ENCODE measurements at regions not wholly inside any gene's neighbourhood (a gene's known extent, or its start where the extent isn't known, plus 50 kb on each side); places are given as distances from the start of the nearest gene placed in this dataset.

- Histone ChIP-seq H3K36me3 (ENCODE audit: low read depth) (no peaks in the 10 kb centered on the region), H3K4me1 (ENCODE audit: insufficient read depth, poor library complexity, severe bottlenecking) (no peaks in the 10 kb centered on the region), H3K27me3 (ENCODE audit: insufficient read depth, poor library complexity, severe bottlenecking) (no peaks in the 10 kb centered on the region), H3K27ac (ENCODE audit: poor library complexity, severe bottlenecking) (no peak overlapping the region), H3K9me3 (ENCODE audit: severe bottlenecking) (no peaks in the 10 kb centered on the region), H3K4me3 (ENCODE audit: severe bottlenecking) (no peak overlapping the region)
- DNase-seq (ENCODE audit: low spot score) = no peak
- no peak for ATAC-seq (ENCODE audit: low read depth)
- TF ChIP-seq CTCF (IDR thresholded peaks at IDR 0.05; ENCODE audit: poor library complexity, severe bottlenecking) = no peak
Measured at GRCh38 chr2:120871881-120872620, 136.4 kb downstream of the GLI2 start.

- Histone ChIP-seq H3K4me3 (ENCODE audit: severe bottlenecking) (no peak overlapping the region), H3K36me3 (ENCODE audit: low read depth) (no peaks in the 10 kb centered on the region), H3K27ac (ENCODE audit: poor library complexity, severe bottlenecking) (no peak overlapping the region), H3K4me1 (ENCODE audit: insufficient read depth, poor library complexity, severe bottlenecking) (no peaks in the 10 kb centered on the region), H3K27me3 (ENCODE audit: insufficient read depth, poor library complexity, severe bottlenecking) (no peaks in the 10 kb centered on the region), H3K9me3 (ENCODE audit: severe bottlenecking) (no peaks in the 10 kb centered on the region)
- no peak for TF ChIP-seq CTCF (IDR thresholded peaks at IDR 0.05; ENCODE audit: poor library complexity, severe bottlenecking)
- no peak for DNase-seq (ENCODE audit: low spot score)
- no peak for ATAC-seq (ENCODE audit: low read depth)
Measured at GRCh38 chr2:120873958-120874887, 138.6 kb downstream of the GLI2 start.

DNA sequence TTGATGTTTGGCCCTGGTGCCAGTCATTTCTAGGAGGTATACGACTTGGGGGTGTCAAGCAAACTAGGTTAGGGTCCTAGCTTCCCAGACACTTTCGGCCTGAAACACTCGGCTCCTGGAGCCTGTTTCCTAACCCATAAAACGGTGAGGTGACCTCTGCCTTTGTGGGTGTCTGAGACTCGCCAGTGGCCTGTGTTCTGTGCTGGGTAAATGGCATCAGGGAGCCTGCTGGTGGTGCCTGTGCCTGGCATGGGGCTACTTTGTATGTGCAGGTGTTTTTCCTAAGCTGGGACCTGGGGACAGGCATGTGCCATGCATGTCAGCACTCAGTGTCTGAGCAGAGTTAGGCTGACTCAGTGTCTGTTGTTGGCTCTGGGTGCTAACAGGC, 139.2 kb downstream of the GLI2 start:
- no peaks in the 10 kb centered on the region for H3K27me3 ChIP-seq (ENCODE audit: insufficient read depth, poor library complexity, severe bottlenecking)

GRCh38 chr2:120875431-120875830, 139.8 kb downstream of the GLI2 start:
- no peak for TF ChIP-seq CTCF (IDR thresholded peaks at IDR 0.05; ENCODE audit: poor library complexity, severe bottlenecking)
- no peaks in the 10 kb centered on the region for H3K4me1 ChIP-seq (ENCODE audit: insufficient read depth, poor library complexity, severe bottlenecking)
- DNase-seq (ENCODE audit: low spot score) = no peak
- no peaks in the 10 kb centered on the region for H3K9me3 ChIP-seq (ENCODE audit: severe bottlenecking)
- H3K27ac ChIP-seq (ENCODE audit: poor library complexity, severe bottlenecking) = no peak overlapping the region
- H3K36me3 ChIP-seq (ENCODE audit: low read depth) = no peaks in the 10 kb centered on the region
- H3K27me3 ChIP-seq (ENCODE audit: insufficient read depth, poor library complexity, severe bottlenecking) = no peaks in the 10 kb centered on the region
- no peak for ATAC-seq (ENCODE audit: low read depth)
- no peak overlapping the region for H3K4me3 ChIP-seq (ENCODE audit: severe bottlenecking)

More for the DNA sequence above, 139.2 kb downstream of the GLI2 start:
- Histone ChIP-seq H3K4me1 (ENCODE audit: insufficient read depth, poor library complexity, severe bottlenecking) (no peaks in the 10 kb centered on the region), H3K9me3 (ENCODE audit: severe bottlenecking) (no peaks in the 10 kb centered on the region), H3K4me3 (ENCODE audit: severe bottlenecking) (no peak overlapping the region), H3K36me3 (ENCODE audit: low read depth) (no peaks in the 10 kb centered on the region), H3K27ac (ENCODE audit: poor library complexity, severe bottlenecking) (no peak overlapping the region)
- DNase-seq (ENCODE audit: low spot score) (no peak), ATAC-seq (ENCODE audit: low read depth) (no peak)
- no peak for TF ChIP-seq CTCF (IDR thresholded peaks at IDR 0.05; ENCODE audit: poor library complexity, severe bottlenecking)

Data from RWPE2 (cell line).